Inferior parietal cortex (tissue), 1 donor: ENCODE measurements at regions not wholly inside any gene's neighbourhood (a gene's known extent, or its start where the extent isn't known, plus 50 kb on each side); places are given as distances from the start of the nearest gene placed in this dataset.
"Not testable (repeated sequence)": the region's sequence is repeated elsewhere in the genome, so short reads cannot be mapped to it uniquely, and the experiment has no call there.

ENCODE experiments used
- DNase-seq: peaks from one replicate; pipeline ENCODE4 v3.0.0-alpha.2; 2016; ENCODE audit errors: extremely low spot score

DNA sequence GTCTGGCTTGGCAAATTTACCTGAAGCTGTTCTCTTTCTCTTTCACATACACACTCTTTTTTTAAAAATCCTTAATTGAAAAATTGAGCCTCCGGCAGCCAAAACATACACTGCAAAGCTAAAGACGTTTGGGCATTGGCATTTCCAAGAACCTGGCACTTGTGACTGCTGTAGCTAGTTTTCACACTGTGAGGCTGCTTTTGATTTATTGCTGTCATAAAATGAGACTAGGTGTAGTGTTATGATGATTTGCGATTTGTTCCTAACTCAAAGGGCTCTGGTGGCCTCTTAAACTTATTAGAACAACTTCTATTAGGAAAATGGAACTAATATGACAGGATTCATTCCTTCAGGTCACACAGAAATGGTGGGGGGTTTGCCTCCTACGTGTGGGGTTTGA, 377.1 kb upstream of the FAR2 start:
- DNase-seq, result no peak

DNA sequence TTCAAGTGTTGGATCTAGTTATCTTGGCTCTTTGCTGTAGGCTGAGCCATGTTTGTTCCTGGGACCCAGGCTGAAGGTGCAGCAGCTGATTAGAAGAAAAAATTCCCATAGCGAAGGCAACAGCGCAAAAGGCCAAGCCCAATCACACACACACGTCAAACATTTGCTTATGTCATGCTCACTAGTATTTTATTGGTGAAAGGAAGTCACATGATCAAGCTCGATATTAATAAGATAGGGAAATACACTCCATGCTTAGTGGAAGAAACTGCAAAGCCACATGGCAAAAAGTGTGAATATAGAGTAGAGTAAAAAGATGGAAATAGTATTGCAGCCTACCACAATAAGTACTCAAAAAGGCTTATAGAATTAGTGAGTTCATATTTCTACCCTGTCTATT, 373.5 kb upstream of the FAR2 start:
- no peak for DNase-seq

- DNase-seq, result no peak
Observed at GRCh38 chr12:28776220-28776619, 372.9 kb upstream of the FAR2 start.

GRCh38 chr12:28776913-28777422, 372.1 kb upstream of the FAR2 start:
- DNase-seq, result no peak

- DNase-seq, result no peak
Observed at GRCh38 chr12:28777603-28778365, 371.3 kb upstream of the FAR2 start.

DNA sequence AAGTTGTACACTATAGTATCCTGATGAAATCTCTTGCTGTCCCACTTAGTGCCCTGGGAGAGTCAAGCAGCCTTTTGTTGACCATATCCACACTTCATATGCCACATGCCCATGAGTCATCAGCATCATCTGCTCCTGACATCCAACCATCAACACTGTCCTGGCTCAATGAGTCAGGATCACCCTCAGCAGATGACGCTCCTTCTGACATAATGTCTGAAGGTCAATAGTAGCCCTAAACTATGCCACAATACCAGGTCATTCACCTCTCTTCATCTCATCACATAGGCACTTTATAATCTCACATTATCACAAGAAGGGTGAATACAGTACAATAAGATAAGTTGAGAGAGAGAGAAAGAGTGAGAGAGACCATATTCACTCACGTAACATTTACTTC, 369.0 kb upstream of the FAR2 start:
- no peak for DNase-seq

GRCh38 chr12:28780960-28781359, 368.1 kb upstream of the FAR2 start:
- no peak for DNase-seq

DNA sequence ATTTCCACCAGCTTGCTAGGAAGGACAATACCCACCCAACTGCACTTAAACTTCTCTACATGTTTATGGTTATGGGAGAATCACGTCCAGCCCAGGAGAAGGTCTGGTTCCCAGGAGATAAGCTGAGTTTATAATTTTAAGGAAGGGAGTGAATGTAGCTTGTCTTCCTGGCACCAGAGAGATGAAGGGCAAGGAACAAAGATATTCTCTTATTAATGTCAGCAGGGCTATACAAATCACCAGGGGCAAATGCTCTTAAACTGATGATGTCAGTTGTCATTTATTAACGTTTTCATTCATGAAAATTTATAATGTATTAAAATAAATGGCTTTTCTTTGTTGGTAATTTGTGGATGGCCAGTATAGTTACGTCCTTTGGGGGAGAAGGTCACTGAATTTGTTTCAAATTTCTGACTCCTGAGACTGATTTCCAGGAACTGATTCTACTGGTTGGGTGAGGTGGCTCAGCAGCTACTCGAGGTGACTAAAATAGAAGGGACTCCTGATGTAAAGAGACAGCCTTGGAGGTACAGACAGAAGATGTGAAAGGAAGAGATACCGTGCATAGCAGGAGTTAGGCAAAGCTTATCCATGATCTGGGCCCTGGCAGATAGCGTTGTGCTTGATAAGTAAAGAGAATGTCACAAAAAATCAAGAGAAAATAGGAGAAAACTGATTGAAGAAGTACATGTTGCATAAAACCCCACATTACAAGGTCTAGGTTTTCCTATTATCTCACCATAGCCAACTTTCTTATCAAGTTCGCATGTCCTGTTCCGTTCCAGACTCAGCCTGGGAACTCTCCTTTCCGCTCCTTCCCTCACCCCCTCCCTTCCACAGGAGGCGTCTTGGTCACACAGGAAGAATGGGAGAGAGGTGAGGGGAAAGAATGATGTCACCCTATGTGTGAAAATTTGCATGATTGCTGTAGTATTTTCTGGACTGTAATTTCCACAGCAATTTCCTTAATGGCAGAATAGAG, 367.1 kb upstream of the FAR2 start:
- no peak for DNase-seq

- DNase-seq, result no peak
Observed at GRCh38 chr12:28782812-28783211, 366.3 kb upstream of the FAR2 start.

- peak; percentile 13 for DNase-seq
Observed at GRCh38 chr12:28787151-28787550, 361.9 kb upstream of the FAR2 start.

- DNase-seq, result not testable (repeated sequence)
Observed at GRCh38 chr12:28788256-28788655, 360.8 kb upstream of the FAR2 start.

GRCh38 chr12:28793581-28794151, 355.4 kb upstream of the FAR2 start:
- peak; percentile 19 for DNase-seq

GRCh38 chr12:28794211-28794610, 354.9 kb upstream of the FAR2 start:
- no peak for DNase-seq

GRCh38 chr12:28794786-28795185, 354.3 kb upstream of the FAR2 start:
- DNase-seq, result no peak

DNA sequence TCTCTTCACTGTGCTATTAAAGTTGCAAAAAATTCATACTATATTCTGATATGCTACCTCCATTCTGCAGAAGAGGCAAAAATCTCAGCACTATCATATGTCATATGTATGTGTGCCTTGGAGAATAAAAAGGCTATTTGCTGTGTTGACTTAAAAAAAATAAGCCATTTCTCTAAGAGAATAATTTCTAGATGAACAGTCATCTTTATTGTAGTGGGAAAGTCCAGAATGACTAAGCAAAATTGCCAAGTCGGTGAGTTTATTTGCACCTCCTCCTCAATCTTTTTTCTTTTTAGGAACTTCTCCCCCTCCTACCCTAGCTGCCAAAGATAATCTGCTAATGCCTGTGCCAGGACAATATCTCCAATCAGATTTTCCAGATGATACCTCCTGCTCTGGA, 353.8 kb upstream of the FAR2 start:
- DNase-seq, result peak; percentile 9

DNA sequence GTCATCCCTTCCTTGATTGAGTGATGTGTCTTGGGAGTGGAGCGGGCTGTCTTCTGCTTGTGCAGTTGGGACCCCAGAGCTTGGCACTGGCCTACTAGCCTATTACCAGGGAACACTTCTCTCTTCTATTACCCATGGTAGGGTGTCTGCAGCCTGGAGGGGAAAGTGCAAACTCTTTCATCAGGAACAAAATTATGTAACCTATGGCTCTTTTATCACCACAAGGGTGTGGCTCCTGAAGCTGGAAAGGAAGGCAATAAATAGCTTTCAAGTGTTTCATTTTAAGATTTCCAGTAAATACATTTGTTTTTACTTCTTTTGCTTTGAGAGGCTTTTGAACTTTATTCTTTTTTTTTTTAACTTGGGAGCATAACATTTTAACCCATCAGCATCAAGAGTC, 349.7 kb upstream of the FAR2 start:
- no peak for DNase-seq

- DNase-seq, result no peak
Observed at GRCh38 chr12:28800129-28800528, 348.9 kb upstream of the FAR2 start.

- no peak for DNase-seq
Observed at GRCh38 chr12:28802706-28803438, 346.2 kb upstream of the FAR2 start.

DNA sequence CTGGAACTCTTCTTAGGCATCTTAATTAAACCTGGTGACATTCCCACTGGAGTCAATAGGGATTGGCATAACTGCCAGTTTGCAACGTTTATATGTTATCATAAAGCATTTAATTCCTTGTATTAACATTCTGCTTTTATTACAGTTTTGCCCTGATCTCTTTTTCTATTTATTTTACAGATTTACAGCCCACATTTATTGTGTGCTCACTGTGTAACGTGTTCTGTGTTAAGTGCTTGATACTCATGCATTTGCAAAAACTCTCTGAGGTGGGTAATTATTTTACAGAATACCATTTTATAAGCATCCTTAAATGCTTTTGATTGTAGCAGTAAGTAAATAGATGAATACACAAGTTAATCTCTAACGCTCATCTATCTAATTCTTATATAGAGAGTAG, 341.5 kb upstream of the FAR2 start:
- DNase-seq, result no peak

DNA sequence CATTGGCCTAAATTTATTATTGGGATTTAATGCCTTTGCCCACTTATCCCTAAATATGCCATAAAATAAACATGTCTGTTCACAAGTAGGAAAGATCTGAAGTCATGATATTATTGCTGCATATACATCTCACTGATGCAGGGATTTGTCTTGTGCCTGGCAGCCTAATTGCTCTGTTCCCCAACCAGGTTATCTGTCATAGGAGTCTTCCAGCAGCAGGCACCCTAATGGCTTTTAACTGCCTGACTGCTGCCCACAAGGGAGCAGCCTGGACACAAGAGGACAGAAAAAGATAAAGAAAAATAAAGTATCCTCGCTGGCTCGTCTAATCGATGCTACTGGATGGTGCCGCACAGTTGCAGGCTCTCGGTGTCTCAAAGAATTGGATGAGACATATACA, 337.6 kb upstream of the FAR2 start:
- DNase-seq, result no peak

- no peak for DNase-seq
Observed at GRCh38 chr12:28814246-28814645, 334.8 kb upstream of the FAR2 start.

GRCh38 chr12:28817524-28817923, 331.6 kb upstream of the FAR2 start:
- DNase-seq, result no peak
